ENCODE measurements at regions not wholly inside any gene's neighbourhood (a gene's known extent, or its start where the extent isn't known, plus 50 kb on each side); places are given as distances from the start of the nearest gene placed in this dataset.
A peak's percentile ranks its signal among the peaks of the same experiment; 100 is the strongest.

DNA sequence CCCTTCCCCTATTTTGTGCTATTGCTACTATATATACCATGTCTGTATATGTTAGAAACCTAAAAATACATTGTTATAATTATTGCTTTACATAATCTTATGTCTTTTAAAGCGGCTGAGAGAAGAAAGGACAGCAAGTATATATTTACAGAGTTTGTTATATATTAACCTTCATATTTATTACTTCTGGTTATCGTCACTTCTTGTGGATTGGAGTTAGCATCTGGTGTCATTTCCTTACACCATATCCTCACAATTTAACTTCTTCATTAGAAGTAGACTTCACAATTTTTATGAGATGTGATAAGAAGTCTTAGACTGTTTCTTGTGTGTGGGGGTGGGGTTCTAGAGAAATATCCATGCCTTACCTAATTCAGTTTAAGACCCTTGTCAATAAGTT lies 123.1 kb downstream of the ATXN3L start:
- intact Hi-C loops (cut with micrococcal nuclease; ENCODE audit: unreplicated experiment) (no loop called here), in situ Hi-C loops (cut with HindIII; ENCODE audit: low pct_unique_long_range_greater_than_20kb, low sequenced_read_pairs) (no loop called here)
- Histone ChIP-seq H3K4me1 (ENCODE audit: control insufficient read depth, insufficient read depth, low read length) (no peaks in the 10 kb centered on the region), H3K36me3 (ENCODE audit: control insufficient read depth, insufficient read depth, low read length) (no peaks in the 10 kb centered on the region), H3K27me3 (ENCODE audit: control insufficient read depth, insufficient read depth, low read length) (no peaks in the 10 kb centered on the region), H3K27ac (ENCODE audit: low read length) (no peak overlapping the region), H3K4me3 (ENCODE audit: low read depth in 2 of 2, low read length in 2 of 2) (no peak overlapping the region), H3K9me3 (ENCODE audit: control insufficient read depth, insufficient read depth, low read depth, low read length) (no peaks in the 10 kb centered on the region)
- BruUV-seq (replicated peaks) = no TSS peak
- ChIA-PET POLR2A (no interaction called here), CTCF (no interaction called here)
- no peak for ATAC-seq
- TF ChIP-seq, protein P1, sequence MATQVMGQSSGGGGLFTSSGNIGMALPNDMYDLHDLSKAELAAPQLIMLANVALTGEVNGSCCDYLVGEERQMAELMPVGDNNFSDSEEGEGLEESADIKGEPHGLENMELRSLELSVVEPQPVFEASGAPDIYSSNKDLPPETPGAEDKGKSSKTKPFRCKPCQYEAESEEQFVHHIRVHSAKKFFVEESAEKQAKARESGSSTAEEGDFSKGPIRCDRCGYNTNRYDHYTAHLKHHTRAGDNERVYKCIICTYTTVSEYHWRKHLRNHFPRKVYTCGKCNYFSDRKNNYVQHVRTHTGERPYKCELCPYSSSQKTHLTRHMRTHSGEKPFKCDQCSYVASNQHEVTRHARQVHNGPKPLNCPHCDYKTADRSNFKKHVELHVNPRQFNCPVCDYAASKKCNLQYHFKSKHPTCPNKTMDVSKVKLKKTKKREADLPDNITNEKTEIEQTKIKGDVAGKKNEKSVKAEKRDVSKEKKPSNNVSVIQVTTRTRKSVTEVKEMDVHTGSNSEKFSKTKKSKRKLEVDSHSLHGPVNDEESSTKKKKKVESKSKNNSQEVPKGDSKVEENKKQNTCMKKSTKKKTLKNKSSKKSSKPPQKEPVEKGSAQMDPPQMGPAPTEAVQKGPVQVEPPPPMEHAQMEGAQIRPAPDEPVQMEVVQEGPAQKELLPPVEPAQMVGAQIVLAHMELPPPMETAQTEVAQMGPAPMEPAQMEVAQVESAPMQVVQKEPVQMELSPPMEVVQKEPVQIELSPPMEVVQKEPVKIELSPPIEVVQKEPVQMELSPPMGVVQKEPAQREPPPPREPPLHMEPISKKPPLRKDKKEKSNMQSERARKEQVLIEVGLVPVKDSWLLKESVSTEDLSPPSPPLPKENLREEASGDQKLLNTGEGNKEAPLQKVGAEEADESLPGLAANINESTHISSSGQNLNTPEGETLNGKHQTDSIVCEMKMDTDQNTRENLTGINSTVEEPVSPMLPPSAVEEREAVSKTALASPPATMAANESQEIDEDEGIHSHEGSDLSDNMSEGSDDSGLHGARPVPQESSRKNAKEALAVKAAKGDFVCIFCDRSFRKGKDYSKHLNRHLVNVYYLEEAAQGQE (IDR thresholded peaks at IDR 0.05; ENCODE audit: insufficient read depth in 1 of 2, low read depth in 2 of 2, low read length in 1 of 2) = no peak
- TF ChIP-seq TCF7L2 (IDR thresholded peaks at IDR 0.05; ENCODE audit: low read depth, low read length) = no peak
- TF ChIP-seq, protein P2, sequence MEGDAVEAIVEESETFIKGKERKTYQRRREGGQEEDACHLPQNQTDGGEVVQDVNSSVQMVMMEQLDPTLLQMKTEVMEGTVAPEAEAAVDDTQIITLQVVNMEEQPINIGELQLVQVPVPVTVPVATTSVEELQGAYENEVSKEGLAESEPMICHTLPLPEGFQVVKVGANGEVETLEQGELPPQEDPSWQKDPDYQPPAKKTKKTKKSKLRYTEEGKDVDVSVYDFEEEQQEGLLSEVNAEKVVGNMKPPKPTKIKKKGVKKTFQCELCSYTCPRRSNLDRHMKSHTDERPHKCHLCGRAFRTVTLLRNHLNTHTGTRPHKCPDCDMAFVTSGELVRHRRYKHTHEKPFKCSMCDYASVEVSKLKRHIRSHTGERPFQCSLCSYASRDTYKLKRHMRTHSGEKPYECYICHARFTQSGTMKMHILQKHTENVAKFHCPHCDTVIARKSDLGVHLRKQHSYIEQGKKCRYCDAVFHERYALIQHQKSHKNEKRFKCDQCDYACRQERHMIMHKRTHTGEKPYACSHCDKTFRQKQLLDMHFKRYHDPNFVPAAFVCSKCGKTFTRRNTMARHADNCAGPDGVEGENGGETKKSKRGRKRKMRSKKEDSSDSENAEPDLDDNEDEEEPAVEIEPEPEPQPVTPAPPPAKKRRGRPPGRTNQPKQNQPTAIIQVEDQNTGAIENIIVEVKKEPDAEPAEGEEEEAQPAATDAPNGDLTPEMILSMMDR (IDR thresholded peaks at IDR 0.05) = no peak
- TF ChIP-seq SIN3A (IDR thresholded peaks at IDR 0.05; ENCODE audit: borderline replicate concordance, insufficient read depth, low read depth, low read length) = no peak
- TF ChIP-seq POLR2AphosphoS5 (IDR thresholded peaks at IDR 0.05; ENCODE audit: low read depth, low read length) = no peak
- no peak for DNase-seq (ENCODE audit: low read depth, low spot score)

GRCh38 chrX:13195340-13195739 lies 124.5 kb downstream of the ATXN3L start:
- intact Hi-C loops (cut with micrococcal nuclease; ENCODE audit: unreplicated experiment) = no loop called here
- POLR2A ChIA-PET = no interaction called here
- no peak for ATAC-seq

DNA sequence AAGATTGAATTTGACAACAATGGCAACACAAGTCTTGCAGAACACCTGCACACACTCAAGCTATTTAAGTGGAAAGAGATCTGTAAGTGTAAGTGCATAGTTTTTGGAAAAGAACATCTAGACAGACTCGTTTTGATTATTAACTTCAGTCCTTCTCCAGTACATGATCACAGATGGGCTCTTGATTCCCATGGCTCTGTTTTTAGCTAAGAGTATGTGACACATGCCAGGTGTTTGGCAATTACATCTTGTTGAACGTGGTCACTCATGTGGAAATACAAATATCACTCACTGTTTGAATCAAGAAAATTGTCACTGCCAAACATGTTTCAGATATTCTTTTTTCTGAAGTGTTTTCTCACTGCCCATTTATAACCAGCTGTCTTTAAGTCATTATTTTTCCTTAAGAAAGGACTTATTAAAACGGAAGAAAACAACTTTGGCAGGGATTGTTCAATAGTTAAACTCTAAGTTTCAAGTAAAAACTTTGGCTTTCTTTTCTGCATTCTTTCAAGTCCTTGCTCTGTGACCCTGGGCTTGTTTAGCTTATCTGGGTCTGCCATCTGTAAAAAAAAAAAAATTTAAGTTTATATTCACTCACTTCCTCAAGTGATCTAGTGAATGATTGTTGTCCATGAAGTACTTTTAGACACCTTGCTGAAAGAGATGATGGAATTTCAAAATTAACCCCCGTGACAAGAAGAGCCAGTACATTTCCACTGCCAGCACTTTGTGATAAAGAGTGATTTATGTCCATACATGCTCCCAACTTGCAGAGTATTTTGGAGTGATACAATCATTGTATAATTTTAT lies 125.4 kb downstream of the ATXN3L start:
- Histone ChIP-seq H3K4me3 (ENCODE audit: low read depth in 2 of 2, low read length in 2 of 2) (no peak overlapping the region), H3K27ac (ENCODE audit: low read length) (peak overlapping the region; percentile 72), H3K9me3 (ENCODE audit: control insufficient read depth, insufficient read depth, low read depth, low read length) (no peaks in the 10 kb centered on the region), H3K4me1 (ENCODE audit: control insufficient read depth, insufficient read depth, low read length) (no peaks in the 10 kb centered on the region), H3K36me3 (ENCODE audit: control insufficient read depth, insufficient read depth, low read length) (no peaks in the 10 kb centered on the region), H3K27me3 (ENCODE audit: control insufficient read depth, insufficient read depth, low read length) (no peaks in the 10 kb centered on the region)
- BruUV-seq (replicated peaks) = no TSS peak
- in situ Hi-C loops (cut with HindIII; ENCODE audit: low pct_unique_long_range_greater_than_20kb, low sequenced_read_pairs) = no loop called here
- CTCF ChIA-PET = no interaction called here
- DNase-seq (ENCODE audit: low read depth, low spot score) = no peak
- POLR2A ChIA-PET = no interaction called here
- no peak for TF ChIP-seq SIN3A (IDR thresholded peaks at IDR 0.05; ENCODE audit: borderline replicate concordance, insufficient read depth, low read depth, low read length)
- TF ChIP-seq, protein P1 (IDR thresholded peaks at IDR 0.05; ENCODE audit: insufficient read depth in 1 of 2, low read depth in 2 of 2, low read length in 1 of 2) = no peak
- no peak for TF ChIP-seq POLR2AphosphoS5 (IDR thresholded peaks at IDR 0.05; ENCODE audit: low read depth, low read length)
- TF ChIP-seq TCF7L2 (IDR thresholded peaks at IDR 0.05; ENCODE audit: low read depth, low read length) = no peak
- TF ChIP-seq, protein P2 (IDR thresholded peaks at IDR 0.05) = no peak
- no peak for ATAC-seq
- intact Hi-C loops (cut with micrococcal nuclease; ENCODE audit: unreplicated experiment) = no loop called here

More at GRCh38 chrX:13195340-13195739, 124.5 kb downstream of the ATXN3L start:
- CTCF ChIA-PET = no interaction called here
- in situ Hi-C loops (cut with HindIII; ENCODE audit: low pct_unique_long_range_greater_than_20kb, low sequenced_read_pairs) = no loop called here
- TF ChIP-seq TCF7L2 (IDR thresholded peaks at IDR 0.05; ENCODE audit: low read depth, low read length) (no peak), POLR2AphosphoS5 (IDR thresholded peaks at IDR 0.05; ENCODE audit: low read depth, low read length) (no peak), SIN3A (IDR thresholded peaks at IDR 0.05; ENCODE audit: borderline replicate concordance, insufficient read depth, low read depth, low read length) (no peak)
- DNase-seq (ENCODE audit: low read depth, low spot score) = no peak
- H3K4me1 ChIP-seq (ENCODE audit: control insufficient read depth, insufficient read depth, low read length) = no peaks in the 10 kb centered on the region
- H3K4me3 ChIP-seq (ENCODE audit: low read depth in 2 of 2, low read length in 2 of 2) = no peak overlapping the region
- peak overlapping the region; percentile 68; the same call in 1 of the 2 replicates for H3K27ac ChIP-seq (ENCODE audit: low read length)
- BruUV-seq (replicated peaks) = no TSS peak
- no peaks in the 10 kb centered on the region for H3K9me3 ChIP-seq (ENCODE audit: control insufficient read depth, insufficient read depth, low read depth, low read length)
- no peaks in the 10 kb centered on the region for H3K27me3 ChIP-seq (ENCODE audit: control insufficient read depth, insufficient read depth, low read length)
- H3K36me3 ChIP-seq (ENCODE audit: control insufficient read depth, insufficient read depth, low read length) = no peaks in the 10 kb centered on the region
